ENCODE measurements at regions not wholly inside any gene's neighbourhood (a gene's known extent, or its start where the extent isn't known, plus 50 kb on each side); places are given as distances from the start of the nearest gene placed in this dataset.
"Not testable (repeated sequence)": the region's sequence is repeated elsewhere in the genome, so short reads cannot be mapped to it uniquely, and the experiment has no call there.

GRCh38 chr4:162838671-162839070, 328.0 kb downstream of the NAF1 start:
- DNase-seq: no peak

- no peak for DNase-seq
These were observed 329.0 kb downstream of the NAF1 start for GRCh38 chr4:162837679-162838078.

DNA sequence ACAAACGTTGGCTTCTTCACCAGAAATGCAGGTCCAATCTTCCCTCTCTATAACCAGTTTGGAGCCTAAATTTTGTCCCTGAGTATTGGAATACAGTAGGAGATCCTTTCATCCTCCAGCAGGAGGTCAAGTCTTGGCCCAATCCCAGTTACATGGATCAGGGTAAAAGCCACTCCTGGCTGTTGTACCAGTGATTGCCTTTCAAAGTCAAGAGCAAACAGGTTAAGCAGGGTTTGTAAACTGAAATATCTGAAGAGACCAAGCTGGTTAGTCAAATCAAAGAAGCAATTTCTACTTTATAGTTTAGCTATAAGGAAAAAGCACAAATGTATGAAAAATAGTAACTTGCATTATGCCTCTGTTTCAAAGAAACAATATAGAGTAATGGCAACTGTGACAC, 329.4 kb downstream of the NAF1 start:
- no peak for DNase-seq

- DNase-seq: no peak
These were observed 329.9 kb downstream of the NAF1 start for GRCh38 chr4:162836773-162837172.

DNA sequence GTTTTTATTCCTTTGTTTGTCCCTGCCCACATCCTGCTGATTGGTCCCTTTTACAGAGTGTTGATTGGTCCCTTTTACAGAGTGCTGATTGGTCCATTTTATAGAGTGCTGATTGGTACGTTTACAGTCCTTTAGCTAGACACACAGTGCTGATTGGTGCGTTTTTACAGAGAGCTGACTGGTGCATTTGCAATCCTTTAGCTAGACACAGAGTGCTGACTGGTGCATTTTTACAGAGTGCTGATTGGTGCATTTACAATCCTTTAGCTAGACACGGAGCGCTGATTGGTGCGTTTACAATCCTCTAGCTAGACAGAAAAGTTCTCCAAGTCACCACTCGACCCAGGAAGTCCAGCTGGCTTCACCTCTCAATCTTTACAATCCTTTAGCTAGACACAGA, 330.4 kb downstream of the NAF1 start:
- DNase-seq: not testable (repeated sequence)

GRCh38 chr4:162830899-162831298, 335.8 kb downstream of the NAF1 start:
- no peak for DNase-seq

GRCh38 chr4:162817374-162817773, 349.3 kb downstream of the NAF1 start:
- DNase-seq: not testable (repeated sequence)

DNA sequence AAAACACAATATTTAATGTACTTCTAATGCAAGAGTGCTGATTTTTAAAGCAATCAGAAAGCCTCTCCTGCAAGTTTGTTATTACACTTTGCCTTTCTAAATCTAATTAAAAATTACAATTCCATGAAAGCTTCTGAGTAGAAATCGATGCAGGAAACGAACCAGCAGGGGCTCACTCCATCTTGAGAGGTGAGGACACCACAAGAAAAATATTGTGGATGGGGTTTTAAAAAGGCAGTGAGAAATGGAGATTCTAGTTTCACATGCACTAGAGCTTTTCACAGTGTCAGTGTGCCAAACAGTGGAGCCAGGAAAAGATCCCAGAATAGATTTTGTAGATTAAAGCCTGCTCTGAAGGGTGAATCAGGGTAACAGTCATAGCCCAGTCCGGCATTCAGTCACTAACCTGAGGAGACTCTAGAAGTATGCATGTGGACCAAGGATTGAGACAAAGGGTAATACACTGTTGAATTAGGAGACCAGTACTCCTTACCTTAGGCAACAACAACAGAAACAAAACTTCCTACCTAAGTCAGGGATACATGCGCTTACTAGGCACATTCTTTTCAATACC, 362.3 kb downstream of the NAF1 start:
- DNase-seq: no peak

- no peak for DNase-seq
These were observed 363.3 kb downstream of the NAF1 start for GRCh38 chr4:162803378-162803777.

DNA sequence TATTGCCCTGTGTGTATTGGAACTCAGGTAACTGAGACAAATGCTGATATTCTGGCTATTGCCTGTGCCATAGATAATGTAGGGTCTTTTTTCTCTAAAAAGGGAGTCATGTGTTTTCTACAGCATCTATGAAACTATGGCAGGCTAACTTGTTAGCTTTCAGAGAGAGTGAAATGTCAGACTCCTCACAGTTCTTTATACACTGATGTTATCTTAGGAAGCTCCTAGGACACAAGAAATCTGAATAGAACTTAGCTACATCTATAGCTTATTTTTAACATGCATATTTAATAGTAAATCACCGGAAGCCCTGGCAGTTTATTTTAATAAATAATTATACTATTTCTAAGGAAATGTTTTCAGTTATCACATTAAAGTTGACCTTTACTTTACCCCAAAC, 369.6 kb downstream of the NAF1 start:
- no peak for DNase-seq

DNA sequence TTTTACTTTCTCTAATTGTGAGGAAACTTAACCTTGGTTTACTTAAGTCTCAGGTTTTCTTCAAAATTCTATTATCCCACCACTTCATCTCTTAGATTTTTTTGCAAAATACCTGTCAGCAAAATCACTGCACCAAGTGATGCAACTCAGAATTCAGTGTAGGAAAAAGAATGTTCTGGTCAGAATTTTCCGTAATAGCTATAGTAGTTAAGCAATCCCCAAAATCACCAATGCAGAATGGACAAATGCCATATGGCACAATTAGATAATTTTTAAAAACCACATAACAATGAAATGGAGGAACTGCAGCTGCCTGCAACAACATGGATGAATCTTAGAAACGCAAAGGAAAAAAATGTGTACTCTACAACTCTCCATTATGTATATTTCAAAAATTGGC, 373.1 kb downstream of the NAF1 start:
- DNase-seq: no peak

GRCh38 chr4:162793004-162793403, 373.7 kb downstream of the NAF1 start:
- DNase-seq: no peak

DNA sequence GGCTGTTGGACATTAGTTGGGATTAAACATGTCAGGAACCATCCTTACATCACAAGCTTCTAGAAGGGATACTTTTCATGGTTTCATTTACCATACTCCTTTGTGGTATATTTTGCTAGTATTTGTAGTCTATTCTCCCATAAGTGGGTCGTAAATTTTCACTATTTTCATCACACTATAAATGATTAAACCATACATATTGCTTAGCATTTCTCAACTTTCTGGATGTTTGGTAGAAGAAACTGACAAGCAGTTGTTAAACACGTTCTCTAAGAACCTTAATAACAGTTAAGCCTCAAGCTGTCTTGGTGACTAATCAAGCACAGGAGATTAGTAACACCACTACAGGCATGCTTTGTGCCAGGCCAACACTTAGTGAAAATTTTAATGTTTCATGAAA, 375.5 kb downstream of the NAF1 start:
- DNase-seq: no peak

DNA sequence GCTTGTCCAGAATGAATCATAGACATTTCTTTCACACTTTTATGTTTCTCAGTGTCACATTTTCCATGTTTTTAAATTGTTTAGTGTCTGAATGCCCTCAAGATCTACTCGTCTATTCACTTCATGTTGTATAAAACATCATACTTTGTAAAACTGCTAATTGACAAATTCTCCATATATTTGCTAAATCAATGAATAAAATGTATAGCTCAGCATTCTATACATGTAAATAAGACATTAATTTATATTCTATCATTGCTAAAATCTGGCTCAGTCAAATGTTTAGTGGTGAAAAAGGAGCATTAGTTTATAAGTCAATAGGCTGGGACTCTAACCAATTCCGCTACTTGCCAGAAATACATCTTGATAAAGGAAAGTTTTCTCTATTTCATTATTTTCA, 379.6 kb downstream of the NAF1 start:
- DNase-seq: no peak

GRCh38 chr4:162782778-162783525, 383.7 kb downstream of the NAF1 start:
- DNase-seq: no peak

- DNase-seq: no peak
These were observed 384.5 kb downstream of the NAF1 start for GRCh38 chr4:162782096-162782777.

DNA sequence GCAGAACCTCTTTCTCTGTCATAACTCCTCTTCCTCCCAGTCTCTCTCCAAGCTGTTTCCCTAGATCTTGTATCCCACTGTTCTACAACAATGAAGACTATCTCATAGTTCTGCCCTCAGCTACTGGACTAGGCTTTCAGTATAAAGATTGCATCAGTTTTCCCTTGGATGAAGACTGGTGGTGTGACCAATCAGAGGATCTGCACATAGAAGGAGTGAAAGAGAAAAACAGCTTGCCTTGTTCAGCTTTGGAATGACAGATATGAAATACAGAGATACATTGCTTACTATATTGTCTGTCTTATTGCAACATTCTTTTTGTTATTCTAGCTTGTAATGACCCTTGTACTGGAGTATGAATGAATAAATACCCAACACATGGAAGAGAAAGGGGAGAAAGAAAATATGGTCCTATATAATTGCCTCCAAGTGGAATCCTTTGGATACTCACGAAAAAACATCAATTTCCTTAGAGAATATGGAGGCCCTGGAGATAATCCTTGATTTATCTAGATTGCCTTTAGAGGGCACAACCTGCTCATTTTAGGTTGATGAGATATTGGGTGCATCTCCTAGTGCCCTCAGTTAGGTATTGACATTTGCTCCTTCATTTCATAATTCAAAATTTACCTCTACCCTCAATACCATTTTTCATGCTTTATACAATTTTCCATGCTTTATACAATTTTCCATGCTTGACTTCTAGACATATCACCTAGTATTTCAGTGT, 395.8 kb downstream of the NAF1 start:
- DNase-seq: no peak

GRCh38 chr4:162767083-162767482, 399.6 kb downstream of the NAF1 start:
- DNase-seq: no peak

DNA sequence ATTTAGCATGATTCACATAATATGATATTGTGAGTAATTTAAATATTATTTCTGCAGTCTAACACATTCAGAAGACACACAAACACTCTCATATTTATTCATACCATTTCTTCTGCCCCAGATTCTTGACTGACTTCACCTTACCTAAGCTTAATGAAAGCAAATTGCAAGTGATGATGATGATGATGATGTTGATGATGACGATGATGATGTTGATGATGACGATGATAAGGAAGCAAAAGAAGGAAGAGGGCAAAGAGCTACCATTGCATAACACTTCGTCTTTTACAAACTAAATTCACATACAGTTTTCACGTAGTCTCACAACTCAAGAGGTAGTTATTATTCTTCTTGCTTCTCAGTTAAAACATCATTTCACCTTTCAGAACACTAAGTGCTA, 404.7 kb downstream of the NAF1 start:
- DNase-seq: no peak

DNA sequence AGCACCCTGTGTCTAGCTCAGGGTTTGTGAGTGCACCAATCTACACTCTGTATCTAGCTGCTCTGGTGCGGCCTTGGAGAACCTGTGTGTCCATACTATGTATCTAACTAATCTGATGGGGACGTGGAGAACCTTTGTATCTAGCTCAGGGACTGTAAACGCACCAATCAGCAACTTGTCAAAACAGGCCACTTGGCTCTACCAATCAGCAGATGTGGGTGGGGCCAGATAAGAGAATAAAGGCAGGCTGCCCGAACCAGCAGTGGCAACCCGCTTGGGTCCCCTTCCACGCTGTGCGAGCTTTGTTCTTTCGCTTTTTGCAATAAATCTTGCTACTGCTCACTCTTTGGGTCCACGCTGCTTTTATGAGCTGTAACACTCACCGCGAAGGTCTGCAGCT, 426.5 kb downstream of the NAF1 start:
- DNase-seq: not testable (repeated sequence)

GRCh38 chr4:162739596-162739995, 427.1 kb downstream of the NAF1 start:
- DNase-seq: not testable (repeated sequence)

GRCh38 chr4:162732876-162733275, 433.8 kb downstream of the NAF1 start:
- DNase-seq: no peak

DNA sequence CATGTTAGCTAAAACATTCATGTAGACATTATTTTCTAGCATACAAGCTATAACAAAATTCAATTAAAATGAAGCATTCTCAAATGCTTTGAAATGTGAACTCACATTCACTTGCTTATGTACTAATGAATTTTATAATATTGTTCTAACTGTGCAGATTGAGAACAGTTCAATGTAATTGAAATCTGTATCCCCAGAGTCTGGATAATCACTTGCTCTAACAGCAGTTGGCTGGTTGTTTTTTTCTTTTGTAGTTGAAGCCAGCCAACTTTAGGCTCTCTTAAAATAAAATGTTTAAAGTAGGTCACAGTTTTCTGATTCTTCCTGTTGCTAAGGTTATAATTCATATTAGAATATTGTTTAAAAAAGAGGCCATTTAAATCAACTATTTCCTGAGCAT, 438.9 kb downstream of the NAF1 start:
- no peak for DNase-seq

DNA sequence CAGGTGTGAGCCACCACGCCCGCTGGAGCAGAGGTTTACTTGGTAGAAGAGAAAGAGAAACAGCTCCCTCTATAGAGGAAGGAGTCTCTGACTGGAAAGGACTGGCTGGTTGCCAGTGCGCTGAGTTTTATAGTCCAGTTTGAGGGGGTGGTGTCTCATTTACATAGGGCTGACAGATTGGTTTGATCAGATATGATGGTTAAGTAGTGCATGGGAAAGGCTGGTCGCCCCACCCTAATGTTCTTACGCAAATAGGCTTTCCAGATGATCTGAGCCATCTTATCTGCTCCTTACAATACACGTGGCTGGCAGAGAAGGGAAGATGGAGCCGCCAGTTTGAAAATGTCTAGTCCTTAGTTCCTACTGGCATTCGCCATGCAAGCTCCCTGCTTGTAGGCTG, 439.5 kb downstream of the NAF1 start:
- no peak for DNase-seq
